RWPE1 (cell line): ENCODE measurements at regions not wholly inside any gene's neighbourhood (a gene's known extent, or its start where the extent isn't known, plus 50 kb on each side); places are given as distances from the start of the nearest gene placed in this dataset.
"Not testable (repeated sequence)": the region's sequence is repeated elsewhere in the genome, so short reads cannot be mapped to it uniquely, and the experiment has no call there.

Source experiments
- CTCF ChIA-PET: fragments of 350-600 bp; sonication (Branson Sonifier 250); formaldehyde crosslinking; extraction: SDS; loops from one replicate; lab custom pipeline; 2021; lab: Yijun Ruan, JAX
- POLR2A ChIA-PET: fragments of 400-600 bp; formaldehyde crosslinking; extraction: SDS; loops from one replicate; lab custom pipeline; 2020; ENCODE audit warnings: antibody characterized with exemption; ENCODE audit not compliant: low non-redundant PET; lab: Yijun Ruan, JAX
- DNase-seq: peaks from one replicate; pipeline ENCODE4 v3.0.0; 2012; ENCODE audit warnings: low spot score
- H3K27ac ChIP-seq: fragments of 450-650 bp; 2 replicates; pipeline ENCODE4 v1.5.1; 2017
- CTCF ChIP-seq: fragments of 450-650 bp; conservative IDR thresholded peaks from 2 replicates; pipeline ENCODE4 v1.5.1; 2017; ENCODE audit warnings: low read depth, mild to moderate bottlenecking

- H3K27ac ChIP-seq, result no peak overlapping the region
- TF ChIP-seq CTCF, result no peak
- DNase-seq, result no peak
- ChIA-PET POLR2A (no interaction called here), CTCF (no interaction called here)
Measured at GRCh38 chr21:14817311-14817710, 247.5 kb downstream of the NRIP1 start.

GRCh38 chr21:14814991-14815390, 249.8 kb downstream of the NRIP1 start:
- DNase-seq, result no peak
- ChIA-PET POLR2A (no interaction called here), CTCF (no interaction called here)
- H3K27ac ChIP-seq, result no peak overlapping the region
- no peak for TF ChIP-seq CTCF

- TF ChIP-seq CTCF, result no peak
- ChIA-PET CTCF (no interaction called here), POLR2A (no interaction called here)
- no peak overlapping the region for H3K27ac ChIP-seq
- no peak for DNase-seq
Measured at GRCh38 chr21:14814282-14814681, 250.5 kb downstream of the NRIP1 start.

- DNase-seq, H3K27ac ChIP-seq, CTCF ChIA-PET, POLR2A ChIA-PET: not testable (repeated sequence)
Measured at GRCh38 chr21:14804170-14804569, 258.1 kb upstream of the SAMSN1 start.

GRCh38 chr21:14797543-14797942, 251.4 kb upstream of the SAMSN1 start:
- DNase-seq, result no peak
- CTCF ChIA-PET, result no interaction called here
- no peak overlapping the region for H3K27ac ChIP-seq
- no peak for TF ChIP-seq CTCF
- POLR2A ChIA-PET, result no interaction called here

GRCh38 chr21:14787312-14787711, 241.2 kb upstream of the SAMSN1 start:
- ChIA-PET POLR2A (no interaction called here), CTCF (interaction anchor here (0.7 kb wide), 1 partner anchor 642 kb away, joined by 3 read pairs; no protein-coding TSS in a partner anchor)
- no peak for DNase-seq
- H3K27ac ChIP-seq, result no peak overlapping the region
- TF ChIP-seq CTCF, result no peak

GRCh38 chr21:14785679-14786078, 239.6 kb upstream of the SAMSN1 start:
- no peak overlapping the region for H3K27ac ChIP-seq
- ChIA-PET CTCF (interaction anchor here (0.6 kb wide), 1 partner anchor 701 kb away, joined by 4 read pairs; no protein-coding TSS in a partner anchor), POLR2A (no interaction called here)
- no peak for DNase-seq
- no peak for TF ChIP-seq CTCF
